ENCODE measurements at regions not wholly inside any gene's neighbourhood (a gene's known extent, or its start where the extent isn't known, plus 50 kb on each side); places are given as distances from the start of the nearest gene placed in this dataset.
"Not testable (repeated sequence)": the region's sequence is repeated elsewhere in the genome, so short reads cannot be mapped to it uniquely, and the experiment has no call there.

GRCh38 chr3:144810160-144810559 lies 838.5 kb downstream of the DIPK2A start:
- H3K9me3 ChIP-seq (ENCODE audit: low read depth, low read length): no peaks in the 10 kb centered on the region
- H3K27ac ChIP-seq (ENCODE audit: low read depth, low read length): no peak overlapping the region
- no peaks in the 10 kb centered on the region for H3K27me3 ChIP-seq (ENCODE audit: insufficient read depth, low read length)
- H4K20me1 ChIP-seq (ENCODE audit: insufficient read depth, low read length): no peaks in the 10 kb centered on the region
- H3K79me2 ChIP-seq (ENCODE audit: insufficient read depth, low read length): no peaks in the 10 kb centered on the region
- H3K4me2 ChIP-seq (ENCODE audit: insufficient read depth, low read length): no peak overlapping the region
- no peak overlapping the region for H2AFZ ChIP-seq (ENCODE audit: low read length)
- no peaks in the 10 kb centered on the region for H3K36me3 ChIP-seq (ENCODE audit: insufficient read depth, low read length)
- no peak for DNase-seq (ENCODE audit: insufficient read length, low spot score, missing footprints)
- TF ChIP-seq, protein P1, sequence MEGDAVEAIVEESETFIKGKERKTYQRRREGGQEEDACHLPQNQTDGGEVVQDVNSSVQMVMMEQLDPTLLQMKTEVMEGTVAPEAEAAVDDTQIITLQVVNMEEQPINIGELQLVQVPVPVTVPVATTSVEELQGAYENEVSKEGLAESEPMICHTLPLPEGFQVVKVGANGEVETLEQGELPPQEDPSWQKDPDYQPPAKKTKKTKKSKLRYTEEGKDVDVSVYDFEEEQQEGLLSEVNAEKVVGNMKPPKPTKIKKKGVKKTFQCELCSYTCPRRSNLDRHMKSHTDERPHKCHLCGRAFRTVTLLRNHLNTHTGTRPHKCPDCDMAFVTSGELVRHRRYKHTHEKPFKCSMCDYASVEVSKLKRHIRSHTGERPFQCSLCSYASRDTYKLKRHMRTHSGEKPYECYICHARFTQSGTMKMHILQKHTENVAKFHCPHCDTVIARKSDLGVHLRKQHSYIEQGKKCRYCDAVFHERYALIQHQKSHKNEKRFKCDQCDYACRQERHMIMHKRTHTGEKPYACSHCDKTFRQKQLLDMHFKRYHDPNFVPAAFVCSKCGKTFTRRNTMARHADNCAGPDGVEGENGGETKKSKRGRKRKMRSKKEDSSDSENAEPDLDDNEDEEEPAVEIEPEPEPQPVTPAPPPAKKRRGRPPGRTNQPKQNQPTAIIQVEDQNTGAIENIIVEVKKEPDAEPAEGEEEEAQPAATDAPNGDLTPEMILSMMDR (IDR thresholded peaks at IDR 0.05; ENCODE audit: extremely low read depth, low read depth, low read length): no peak
- no peaks in the 10 kb centered on the region for H3K4me1 ChIP-seq (ENCODE audit: insufficient read depth, low read length)
- H3K4me3 ChIP-seq (ENCODE audit: insufficient read depth, low read length): no peak overlapping the region

- H3K79me2 ChIP-seq (ENCODE audit: insufficient read depth, low read length): no peaks in the 10 kb centered on the region
- H3K4me1 ChIP-seq (ENCODE audit: insufficient read depth, low read length): no peaks in the 10 kb centered on the region
- TF ChIP-seq, protein P1 (IDR thresholded peaks at IDR 0.05; ENCODE audit: extremely low read depth, low read depth, low read length): no peak
- no peaks in the 10 kb centered on the region for H3K36me3 ChIP-seq (ENCODE audit: insufficient read depth, low read length)
- H3K27ac ChIP-seq (ENCODE audit: low read depth, low read length): no peak overlapping the region
- DNase-seq (ENCODE audit: insufficient read length, low spot score, missing footprints): no peak
- H4K20me1 ChIP-seq (ENCODE audit: insufficient read depth, low read length): no peaks in the 10 kb centered on the region
- no peaks in the 10 kb centered on the region for H3K9me3 ChIP-seq (ENCODE audit: low read depth, low read length)
- H3K4me3 ChIP-seq (ENCODE audit: insufficient read depth, low read length): no peak overlapping the region
- no peak overlapping the region for H2AFZ ChIP-seq (ENCODE audit: low read length)
- H3K4me2 ChIP-seq (ENCODE audit: insufficient read depth, low read length): no peak overlapping the region
- no peaks in the 10 kb centered on the region for H3K27me3 ChIP-seq (ENCODE audit: insufficient read depth, low read length)
Observed at GRCh38 chr3:144815655-144816054, 844.0 kb downstream of the DIPK2A start.

GRCh38 chr3:144816323-144816722 lies 844.7 kb downstream of the DIPK2A start:
- H3K27me3 ChIP-seq (ENCODE audit: insufficient read depth, low read length): no peaks in the 10 kb centered on the region
- H3K9me3 ChIP-seq (ENCODE audit: low read depth, low read length): no peaks in the 10 kb centered on the region
- no peaks in the 10 kb centered on the region for H3K79me2 ChIP-seq (ENCODE audit: insufficient read depth, low read length)
- no peaks in the 10 kb centered on the region for H3K36me3 ChIP-seq (ENCODE audit: insufficient read depth, low read length)
- no peak overlapping the region for H3K27ac ChIP-seq (ENCODE audit: low read depth, low read length)
- H2AFZ ChIP-seq (ENCODE audit: low read length): no peak overlapping the region
- TF ChIP-seq, protein P1 (IDR thresholded peaks at IDR 0.05; ENCODE audit: extremely low read depth, low read depth, low read length): no peak
- no peak for DNase-seq (ENCODE audit: insufficient read length, low spot score, missing footprints)
- no peaks in the 10 kb centered on the region for H4K20me1 ChIP-seq (ENCODE audit: insufficient read depth, low read length)
- no peak overlapping the region for H3K4me2 ChIP-seq (ENCODE audit: insufficient read depth, low read length)
- H3K4me3 ChIP-seq (ENCODE audit: insufficient read depth, low read length): no peak overlapping the region
- H3K4me1 ChIP-seq (ENCODE audit: insufficient read depth, low read length): no peaks in the 10 kb centered on the region

- no peaks in the 10 kb centered on the region for H4K20me1 ChIP-seq (ENCODE audit: insufficient read depth, low read length)
- no peaks in the 10 kb centered on the region for H3K4me1 ChIP-seq (ENCODE audit: insufficient read depth, low read length)
- no peak overlapping the region for H3K4me3 ChIP-seq (ENCODE audit: insufficient read depth, low read length)
- H3K27me3 ChIP-seq (ENCODE audit: insufficient read depth, low read length): no peaks in the 10 kb centered on the region
- no peak overlapping the region for H3K4me2 ChIP-seq (ENCODE audit: insufficient read depth, low read length)
- H3K79me2 ChIP-seq (ENCODE audit: insufficient read depth, low read length): no peaks in the 10 kb centered on the region
- no peak overlapping the region for H2AFZ ChIP-seq (ENCODE audit: low read length)
- TF ChIP-seq, protein P1 (IDR thresholded peaks at IDR 0.05; ENCODE audit: extremely low read depth, low read depth, low read length): no peak
- no peak overlapping the region for H3K27ac ChIP-seq (ENCODE audit: low read depth, low read length)
- no peaks in the 10 kb centered on the region for H3K9me3 ChIP-seq (ENCODE audit: low read depth, low read length)
- no peak for DNase-seq (ENCODE audit: insufficient read length, low spot score, missing footprints)
- H3K36me3 ChIP-seq (ENCODE audit: insufficient read depth, low read length): no peaks in the 10 kb centered on the region
Observed at GRCh38 chr3:144818973-144819372, 847.4 kb downstream of the DIPK2A start.

DNA sequence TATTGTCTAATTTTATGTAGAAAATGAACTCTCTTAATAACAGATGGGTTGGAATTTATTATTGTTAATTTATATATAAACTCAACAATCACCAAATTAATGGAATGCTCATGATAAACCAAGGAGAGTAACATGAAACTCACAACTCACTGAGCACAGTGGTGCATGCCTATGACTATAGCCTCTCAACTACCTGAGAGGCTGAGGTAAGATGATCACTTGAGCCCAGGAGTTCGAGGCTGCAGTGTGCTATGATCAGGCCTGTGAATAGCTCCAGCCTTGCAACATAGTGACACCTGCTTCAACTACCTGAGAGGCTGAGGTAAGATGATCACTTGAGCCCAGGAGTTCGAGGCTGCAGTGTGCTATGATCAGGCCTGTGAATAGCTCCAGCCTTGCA lies 848.6 kb downstream of the DIPK2A start:
- H3K4me3 ChIP-seq (ENCODE audit: insufficient read depth, low read length); H3K27me3 ChIP-seq (ENCODE audit: insufficient read depth, low read length); H3K9me3 ChIP-seq (ENCODE audit: low read depth, low read length); H3K4me2 ChIP-seq (ENCODE audit: insufficient read depth, low read length); H2AFZ ChIP-seq (ENCODE audit: low read length); DNase-seq (ENCODE audit: insufficient read length, low spot score, missing footprints); H3K79me2 ChIP-seq (ENCODE audit: insufficient read depth, low read length); H3K36me3 ChIP-seq (ENCODE audit: insufficient read depth, low read length); H3K27ac ChIP-seq (ENCODE audit: low read depth, low read length); H3K4me1 ChIP-seq (ENCODE audit: insufficient read depth, low read length); H4K20me1 ChIP-seq (ENCODE audit: insufficient read depth, low read length): not testable (repeated sequence)

All from osteoblast (primary cell).